ENCODE measurements at regions not wholly inside any gene's neighbourhood (a gene's known extent, or its start where the extent isn't known, plus 50 kb on each side); places are given as distances from the start of the nearest gene placed in this dataset.
A peak's percentile ranks its signal among the peaks of the same experiment; 100 is the strongest.

DNA sequence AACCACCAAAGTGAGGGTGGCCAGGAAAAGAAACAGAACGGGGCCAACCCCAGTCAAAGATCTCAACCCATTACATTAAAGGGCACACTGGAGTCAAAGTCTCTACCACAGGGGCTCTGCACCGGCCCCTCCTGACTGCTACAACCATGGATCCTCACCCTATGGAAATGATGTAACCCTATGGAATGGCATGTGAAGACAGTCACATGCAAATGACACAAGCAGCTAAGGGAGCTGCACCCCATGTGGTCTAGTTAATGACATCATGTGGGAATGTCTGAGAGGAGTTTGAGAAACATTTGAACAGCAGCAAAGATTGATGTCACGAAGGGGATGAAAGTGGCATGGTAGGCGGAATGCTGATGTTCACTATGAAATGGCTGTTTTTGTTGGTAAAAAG is 298.2 kb upstream of the SLCO3A1 start:
- H3F3A ChIP-seq (ENCODE audit: low read depth): peaks cover 12% of the 10 kb centered on the region
- no peaks in the 10 kb centered on the region for H3K27me3 ChIP-seq
- Mint-ChIP-seq H3K36me3 (no peaks in the 10 kb centered on the region), H3K4me1 (peaks cover 16% of the 10 kb centered on the region), H3K9me3 (peaks cover 3% of the 10 kb centered on the region), H3K4me3 (no peak overlapping the region), H3K27ac (no peak overlapping the region), H3K27me3 (ENCODE audit: insufficient read depth, low read depth) (peaks cover 2% of the 10 kb centered on the region)
- TF ChIP-seq, protein P1, sequence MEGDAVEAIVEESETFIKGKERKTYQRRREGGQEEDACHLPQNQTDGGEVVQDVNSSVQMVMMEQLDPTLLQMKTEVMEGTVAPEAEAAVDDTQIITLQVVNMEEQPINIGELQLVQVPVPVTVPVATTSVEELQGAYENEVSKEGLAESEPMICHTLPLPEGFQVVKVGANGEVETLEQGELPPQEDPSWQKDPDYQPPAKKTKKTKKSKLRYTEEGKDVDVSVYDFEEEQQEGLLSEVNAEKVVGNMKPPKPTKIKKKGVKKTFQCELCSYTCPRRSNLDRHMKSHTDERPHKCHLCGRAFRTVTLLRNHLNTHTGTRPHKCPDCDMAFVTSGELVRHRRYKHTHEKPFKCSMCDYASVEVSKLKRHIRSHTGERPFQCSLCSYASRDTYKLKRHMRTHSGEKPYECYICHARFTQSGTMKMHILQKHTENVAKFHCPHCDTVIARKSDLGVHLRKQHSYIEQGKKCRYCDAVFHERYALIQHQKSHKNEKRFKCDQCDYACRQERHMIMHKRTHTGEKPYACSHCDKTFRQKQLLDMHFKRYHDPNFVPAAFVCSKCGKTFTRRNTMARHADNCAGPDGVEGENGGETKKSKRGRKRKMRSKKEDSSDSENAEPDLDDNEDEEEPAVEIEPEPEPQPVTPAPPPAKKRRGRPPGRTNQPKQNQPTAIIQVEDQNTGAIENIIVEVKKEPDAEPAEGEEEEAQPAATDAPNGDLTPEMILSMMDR (IDR thresholded peaks at IDR 0.05): no peak
- no peak for TF ChIP-seq EZH2 (IDR thresholded peaks at IDR 0.05)
- no peak for TF ChIP-seq EZH2phosphoT487 (IDR thresholded peaks at IDR 0.05)
- H3K79me2 ChIP-seq (ENCODE audit: low read depth): no peaks in the 10 kb centered on the region
- H3K4me3 ChIP-seq: no peak overlapping the region
- H4K20me1 ChIP-seq (ENCODE audit: low read depth): no peaks in the 10 kb centered on the region
- H3K4me1 ChIP-seq: peaks cover 14% of the 10 kb centered on the region
- no peak overlapping the region for H3K9ac ChIP-seq
- no peak overlapping the region for H3K4me2 ChIP-seq
- no peaks in the 10 kb centered on the region for H3K9me3 ChIP-seq (ENCODE audit: low read depth)
- no peak overlapping the region for H2AFZ ChIP-seq (replicated peaks)
- H3K27ac ChIP-seq: no peak overlapping the region
- DNase-seq (ENCODE audit: low spot score): no peak
- H3K36me3 ChIP-seq: no peaks in the 10 kb centered on the region

DNA sequence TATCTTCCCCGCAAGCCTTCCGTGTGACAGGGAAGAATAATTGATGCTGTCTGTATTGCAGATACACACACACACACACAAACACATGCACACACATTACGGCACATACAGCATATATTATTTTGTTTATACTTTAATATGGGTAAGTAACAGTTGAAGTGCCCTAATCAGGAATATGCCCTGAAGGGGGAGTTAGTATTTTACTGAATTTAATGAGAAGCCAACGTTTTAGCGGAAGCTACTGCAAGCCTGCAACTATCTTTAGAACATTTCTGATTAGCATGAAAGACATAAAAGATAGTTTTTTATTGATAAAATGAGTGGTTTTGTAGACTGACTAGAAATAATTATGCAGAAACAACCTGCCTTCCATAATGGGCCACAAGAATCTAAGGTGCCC is 296.6 kb upstream of the SLCO3A1 start:
- TF ChIP-seq EZH2phosphoT487 (IDR thresholded peaks at IDR 0.05) (no peak), EZH2 (IDR thresholded peaks at IDR 0.05) (no peak)
- TF ChIP-seq, protein P1 (IDR thresholded peaks at IDR 0.05): no peak
- Histone ChIP-seq H2AFZ (replicated peaks) (no peak overlapping the region), H3K9me3 (ENCODE audit: low read depth) (no peaks in the 10 kb centered on the region), H3K4me2 (no peak overlapping the region), H3K79me2 (ENCODE audit: low read depth) (no peaks in the 10 kb centered on the region), H3K27ac (no peak overlapping the region), H3K27me3 (no peaks in the 10 kb centered on the region), H3F3A (ENCODE audit: low read depth) (peaks cover 12% of the 10 kb centered on the region), H3K4me1 (peaks cover 26% of the 10 kb centered on the region), H3K9ac (no peak overlapping the region), H3K36me3 (no peaks in the 10 kb centered on the region), H3K4me3 (no peak overlapping the region), H4K20me1 (ENCODE audit: low read depth) (no peaks in the 10 kb centered on the region)
- Mint-ChIP-seq H3K36me3 (no peaks in the 10 kb centered on the region), H3K27me3 (ENCODE audit: insufficient read depth, low read depth) (peaks cover 2% of the 10 kb centered on the region), H3K4me3 (no peak overlapping the region), H3K27ac (no peak overlapping the region), H3K4me1 (peaks cover 23% of the 10 kb centered on the region), H3K9me3 (peaks cover 3% of the 10 kb centered on the region)
- DNase-seq (ENCODE audit: low spot score): no peak

DNA sequence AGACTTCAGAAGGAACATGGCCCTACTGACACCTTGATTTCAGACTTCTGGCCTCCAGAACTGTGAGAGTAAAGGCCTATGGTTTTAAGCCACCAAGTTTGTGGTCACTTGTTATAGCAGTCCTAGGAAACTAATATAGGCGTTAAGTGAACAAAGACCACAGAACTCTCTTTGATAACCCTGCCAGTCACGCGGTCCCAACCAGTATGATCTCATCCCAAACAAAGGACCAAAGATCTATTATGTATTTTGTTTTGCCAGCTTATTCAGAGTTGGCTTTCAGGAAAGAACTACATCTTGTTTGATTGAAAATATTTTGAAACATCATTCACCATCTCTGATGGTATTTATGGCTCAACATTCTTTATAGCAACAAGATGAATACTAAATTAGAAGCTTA is 294.4 kb upstream of the SLCO3A1 start:
- H3K9me3 Mint-ChIP-seq: peaks cover 5% of the 10 kb centered on the region
- H3F3A ChIP-seq (ENCODE audit: low read depth): no peaks in the 10 kb centered on the region
- H3K9ac ChIP-seq: no peak overlapping the region

More for the DNA sequence above, 294.4 kb upstream of the SLCO3A1 start:
- Histone ChIP-seq H3K27me3 (no peaks in the 10 kb centered on the region), H2AFZ (replicated peaks) (no peak overlapping the region), H3K4me3 (no peak overlapping the region), H3K27ac (no peak overlapping the region), H3K4me2 (no peak overlapping the region), H3K36me3 (no peaks in the 10 kb centered on the region), H3K4me1 (peaks cover 12% of the 10 kb centered on the region), H3K79me2 (ENCODE audit: low read depth) (no peaks in the 10 kb centered on the region), H3K9me3 (ENCODE audit: low read depth) (no peaks in the 10 kb centered on the region), H4K20me1 (ENCODE audit: low read depth) (no peaks in the 10 kb centered on the region)
- TF ChIP-seq, protein P1 (IDR thresholded peaks at IDR 0.05): no peak
- no peak for TF ChIP-seq EZH2phosphoT487 (IDR thresholded peaks at IDR 0.05)
- TF ChIP-seq EZH2 (IDR thresholded peaks at IDR 0.05): no peak
- no peak for DNase-seq (ENCODE audit: low spot score)
- peaks cover 11% of the 10 kb centered on the region for H3K4me1 Mint-ChIP-seq
- H3K27ac Mint-ChIP-seq: peak overlapping the region; percentile 40
- no peak overlapping the region for H3K4me3 Mint-ChIP-seq
- H3K36me3 Mint-ChIP-seq: no peaks in the 10 kb centered on the region
- H3K27me3 Mint-ChIP-seq (ENCODE audit: insufficient read depth, low read depth): no peaks in the 10 kb centered on the region

Measured in neural progenitor cell (in vitro differentiated cells).